GM12873 (cell line): ENCODE measurements at regions not wholly inside any gene's neighbourhood (a gene's known extent, or its start where the extent isn't known, plus 50 kb on each side); places are given as distances from the start of the nearest gene placed in this dataset.

Experiments used
- CTCF ChIP-seq: IDR thresholded peaks from 2 replicates; pipeline ENCODE4 v1.5.1; 2012; ENCODE audit warnings: low read depth, mild to moderate bottlenecking, moderate library complexity, low read length, control low read depth; ENCODE audit not compliant: insufficient read depth; ENCODE audit errors: missing control alignments

- no peak for TF ChIP-seq CTCF
Measured at GRCh38 chr4:101693842-101694398, 96.6 kb upstream of the BANK1 start.

- no peak for TF ChIP-seq CTCF
Measured at GRCh38 chr4:101689220-101689619, 101.3 kb upstream of the BANK1 start.

- no peak for TF ChIP-seq CTCF
Measured at GRCh38 chr4:101685126-101685525, 105.4 kb upstream of the BANK1 start.

- no peak for TF ChIP-seq CTCF
Measured at GRCh38 chr4:101682946-101683345, 107.6 kb upstream of the BANK1 start.

- TF ChIP-seq CTCF: no peak
Measured at GRCh38 chr4:101678180-101678579, 112.3 kb upstream of the BANK1 start.

GRCh38 chr4:101670897-101671296, 119.6 kb upstream of the BANK1 start:
- no peak for TF ChIP-seq CTCF

- TF ChIP-seq CTCF: no peak
Measured at GRCh38 chr4:101670370-101670769, 120.2 kb upstream of the BANK1 start.
